ENCODE measurements at regions not wholly inside any gene's neighbourhood (a gene's known extent, or its start where the extent isn't known, plus 50 kb on each side); places are given as distances from the start of the nearest gene placed in this dataset.

- Histone ChIP-seq H3K27ac (ENCODE audit: low read depth, low read length) (no peak overlapping the region), H3K9me3 (ENCODE audit: low read length) (no peaks in the 10 kb centered on the region), H3K4me3 (ENCODE audit: low read depth in 1 of 2, low read length in 2 of 2) (no peak overlapping the region)
Measured at GRCh38 chr1:30535595-30536325, 187.6 kb downstream of the MATN1 start.

GRCh38 chr1:30534551-30534940, 188.8 kb downstream of the MATN1 start:
- no peaks in the 10 kb centered on the region for H3K4me1 ChIP-seq (ENCODE audit: insufficient read depth, low read length)
- no peak overlapping the region for H3K9ac ChIP-seq (ENCODE audit: low read length)
- H3K4me3 ChIP-seq (ENCODE audit: low read depth in 1 of 2, low read length in 2 of 2): no peak overlapping the region
- H3K9me3 ChIP-seq (ENCODE audit: low read length): no peaks in the 10 kb centered on the region
- no peaks in the 10 kb centered on the region for H3K27me3 ChIP-seq (ENCODE audit: control insufficient read depth in 1 of 2, insufficient read depth in 2 of 2, low read length in 2 of 2)
- no peak overlapping the region for H3K27ac ChIP-seq (ENCODE audit: low read depth, low read length)
- H3K36me3 ChIP-seq (ENCODE audit: insufficient read depth, low read length): no peaks in the 10 kb centered on the region

More at GRCh38 chr1:30535595-30536325, 187.6 kb downstream of the MATN1 start:
- H3K27me3 ChIP-seq (ENCODE audit: control insufficient read depth in 1 of 2, insufficient read depth in 2 of 2, low read length in 2 of 2): no peaks in the 10 kb centered on the region
- no peaks in the 10 kb centered on the region for H3K36me3 ChIP-seq (ENCODE audit: insufficient read depth, low read length)
- H3K9ac ChIP-seq (ENCODE audit: low read length): no peak overlapping the region
- H3K4me1 ChIP-seq (ENCODE audit: insufficient read depth, low read length): no peaks in the 10 kb centered on the region

- H3K4me1 ChIP-seq (ENCODE audit: insufficient read depth, low read length): no peaks in the 10 kb centered on the region
- no peak overlapping the region for H3K4me3 ChIP-seq (ENCODE audit: low read depth in 1 of 2, low read length in 2 of 2)
- H3K27ac ChIP-seq (ENCODE audit: low read depth, low read length): no peak overlapping the region
- H3K9ac ChIP-seq (ENCODE audit: low read length): no peak overlapping the region
- no peaks in the 10 kb centered on the region for H3K9me3 ChIP-seq (ENCODE audit: low read length)
- no peaks in the 10 kb centered on the region for H3K27me3 ChIP-seq (ENCODE audit: control insufficient read depth in 1 of 2, insufficient read depth in 2 of 2, low read length in 2 of 2)
- no peaks in the 10 kb centered on the region for H3K36me3 ChIP-seq (ENCODE audit: insufficient read depth, low read length)
Measured at GRCh38 chr1:30533796-30534550, 189.4 kb downstream of the MATN1 start.

GRCh38 chr1:30533141-30533540, 190.2 kb downstream of the MATN1 start:
- H3K4me1 ChIP-seq (ENCODE audit: insufficient read depth, low read length): no peaks in the 10 kb centered on the region
- no peak overlapping the region for H3K4me3 ChIP-seq (ENCODE audit: low read depth in 1 of 2, low read length in 2 of 2)
- no peaks in the 10 kb centered on the region for H3K36me3 ChIP-seq (ENCODE audit: insufficient read depth, low read length)
- no peak overlapping the region for H3K9ac ChIP-seq (ENCODE audit: low read length)
- no peak overlapping the region for H3K27ac ChIP-seq (ENCODE audit: low read depth, low read length)
- no peaks in the 10 kb centered on the region for H3K27me3 ChIP-seq (ENCODE audit: control insufficient read depth in 1 of 2, insufficient read depth in 2 of 2, low read length in 2 of 2)
- no peaks in the 10 kb centered on the region for H3K9me3 ChIP-seq (ENCODE audit: low read length)

GRCh38 chr1:30532621-30533020, 190.8 kb downstream of the MATN1 start:
- H3K27ac ChIP-seq (ENCODE audit: low read depth, low read length): no peak overlapping the region
- H3K9me3 ChIP-seq (ENCODE audit: low read length): no peaks in the 10 kb centered on the region
- H3K4me1 ChIP-seq (ENCODE audit: insufficient read depth, low read length): no peaks in the 10 kb centered on the region
- H3K36me3 ChIP-seq (ENCODE audit: insufficient read depth, low read length): no peaks in the 10 kb centered on the region
- no peak overlapping the region for H3K9ac ChIP-seq (ENCODE audit: low read length)
- H3K4me3 ChIP-seq (ENCODE audit: low read depth in 1 of 2, low read length in 2 of 2): no peak overlapping the region
- no peaks in the 10 kb centered on the region for H3K27me3 ChIP-seq (ENCODE audit: control insufficient read depth in 1 of 2, insufficient read depth in 2 of 2, low read length in 2 of 2)

- no peaks in the 10 kb centered on the region for H3K9me3 ChIP-seq (ENCODE audit: low read length)
- H3K27ac ChIP-seq (ENCODE audit: low read depth, low read length): no peak overlapping the region
- no peak overlapping the region for H3K9ac ChIP-seq (ENCODE audit: low read length)
Measured at GRCh38 chr1:30527511-30528140, 195.8 kb downstream of the MATN1 start.

GRCh38 chr1:30526652-30527345, 196.6 kb downstream of the MATN1 start:
- Histone ChIP-seq H3K4me1 (ENCODE audit: insufficient read depth, low read length) (no peaks in the 10 kb centered on the region), H3K27me3 (ENCODE audit: control insufficient read depth in 1 of 2, insufficient read depth in 2 of 2, low read length in 2 of 2) (peaks cover 0 to 6% of the 10 kb centered on the region in 2 donors), H3K9me3 (ENCODE audit: low read length) (no peaks in the 10 kb centered on the region), H3K9ac (ENCODE audit: low read length) (no peak overlapping the region), H3K27ac (ENCODE audit: low read depth, low read length) (no peak overlapping the region), H3K4me3 (ENCODE audit: low read depth in 1 of 2, low read length in 2 of 2) (no peak overlapping the region), H3K36me3 (ENCODE audit: insufficient read depth, low read length) (no peaks in the 10 kb centered on the region)

More at GRCh38 chr1:30527511-30528140, 195.8 kb downstream of the MATN1 start:
- H3K36me3 ChIP-seq (ENCODE audit: insufficient read depth, low read length): no peaks in the 10 kb centered on the region
- no peaks in the 10 kb centered on the region for H3K27me3 ChIP-seq (ENCODE audit: control insufficient read depth in 1 of 2, insufficient read depth in 2 of 2, low read length in 2 of 2)
- no peak overlapping the region for H3K4me3 ChIP-seq (ENCODE audit: low read depth in 1 of 2, low read length in 2 of 2)
- H3K4me1 ChIP-seq (ENCODE audit: insufficient read depth, low read length): no peaks in the 10 kb centered on the region

- peaks cover 0 to 7% of the 10 kb centered on the region in 2 donors for H3K27me3 ChIP-seq (ENCODE audit: control insufficient read depth in 1 of 2, insufficient read depth in 2 of 2, low read length in 2 of 2)
- no peaks in the 10 kb centered on the region for H3K9me3 ChIP-seq (ENCODE audit: low read length)
- H3K4me1 ChIP-seq (ENCODE audit: insufficient read depth, low read length): no peaks in the 10 kb centered on the region
- no peak overlapping the region for H3K27ac ChIP-seq (ENCODE audit: low read depth, low read length)
- H3K4me3 ChIP-seq (ENCODE audit: low read depth in 1 of 2, low read length in 2 of 2): no peak overlapping the region
- H3K36me3 ChIP-seq (ENCODE audit: insufficient read depth, low read length): no peaks in the 10 kb centered on the region
- H3K9ac ChIP-seq (ENCODE audit: low read length): no peak overlapping the region
Measured at GRCh38 chr1:30525971-30526651, 197.3 kb downstream of the MATN1 start.

- Histone ChIP-seq H3K4me3 (ENCODE audit: low read depth in 1 of 2, low read length in 2 of 2) (no peak overlapping the region), H3K36me3 (ENCODE audit: insufficient read depth, low read length) (no peaks in the 10 kb centered on the region), H3K27me3 (ENCODE audit: control insufficient read depth in 1 of 2, insufficient read depth in 2 of 2, low read length in 2 of 2) (peaks cover 0 to 7% of the 10 kb centered on the region in 2 donors), H3K4me1 (ENCODE audit: insufficient read depth, low read length) (no peaks in the 10 kb centered on the region), H3K27ac (ENCODE audit: low read depth, low read length) (no peak overlapping the region), H3K9me3 (ENCODE audit: low read length) (no peaks in the 10 kb centered on the region), H3K9ac (ENCODE audit: low read length) (no peak overlapping the region)
Measured at GRCh38 chr1:30525631-30525970, 197.8 kb downstream of the MATN1 start.

GRCh38 chr1:30524840-30525617, 198.4 kb downstream of the MATN1 start:
- H3K36me3 ChIP-seq (ENCODE audit: insufficient read depth, low read length): no peaks in the 10 kb centered on the region
- no peaks in the 10 kb centered on the region for H3K4me1 ChIP-seq (ENCODE audit: insufficient read depth, low read length)
- no peak overlapping the region for H3K27ac ChIP-seq (ENCODE audit: low read depth, low read length)
- H3K4me3 ChIP-seq (ENCODE audit: low read depth in 1 of 2, low read length in 2 of 2): no peak overlapping the region
- H3K9me3 ChIP-seq (ENCODE audit: low read length): no peaks in the 10 kb centered on the region
- H3K9ac ChIP-seq (ENCODE audit: low read length): no peak overlapping the region
- H3K27me3 ChIP-seq (ENCODE audit: control insufficient read depth in 1 of 2, insufficient read depth in 2 of 2, low read length in 2 of 2): peaks cover 0 to 7% of the 10 kb centered on the region in 2 donors

All from muscle layer of colon (tissue), 2 donors.